GM12878 (cell line): ENCODE measurements at regions not wholly inside any gene's neighbourhood (a gene's known extent, or its start where the extent isn't known, plus 50 kb on each side); places are given as distances from the start of the nearest gene placed in this dataset.

Experiments
- ATAC-seq: fragments of 200-7000 bp; cut with Tn5 transposase; 3 replicates; pipeline ENCODE4 v1.9.1; 2020; ENCODE audit warnings: mild to moderate bottlenecking, moderate library complexity
- BruUV-seq: library from RNA; stranded (reverse); fragments of 400-500 nt; replicated peaks from 2 replicates; lab custom pipeline; 2021; lab: Mats Ljungman, UMichigan
- CTCF ChIA-PET: fragments of 300-600 bp; sonication (Branson Sonifier 250); formaldehyde crosslinking; extraction: SDS; loops from one replicate; lab custom pipeline; 2021; ENCODE audit warnings: inconsistent platforms; lab: Yijun Ruan, JAX
- POLR2A ChIA-PET: fragments of 350-600 bp; formaldehyde crosslinking; extraction: SDS; loops from one replicate; lab custom pipeline; 2021; ENCODE audit warnings: inconsistent platforms; lab: Charles Lee
- RAD21 ChIA-PET: fragments of 300-600 bp; sonication (Branson Sonifier 250); formaldehyde crosslinking; loops from one replicate; lab custom pipeline; 2023; ENCODE audit warnings: antibody characterized with exemption; ENCODE audit not compliant: unreplicated experiment; lab: Charles Lee
- SMC1A ChIA-PET: fragments of 300-600 bp; sonication (Branson Sonifier 250); formaldehyde crosslinking; loops from one replicate; lab custom pipeline; 2023; ENCODE audit not compliant: unreplicated experiment, uncharacterized antibody; lab: Charles Lee
- DNase-seq: peaks from one replicate; pipeline ENCODE4 v3.0.0-alpha.2; 2011; ENCODE audit warnings: low read depth, low spot score
- FAIRE-seq: peaks from 3 replicates; lab custom pipeline; 2011; peaks lifted over from hg19 to GRCh38; lab: Jason Lieb, UNC
- H2AFZ ChIP-seq: 2 replicates; pipeline ENCODE4 v1.6.0; 2011; ENCODE audit warnings: low read depth, low read length, control low read depth; ENCODE audit not compliant: control insufficient read depth
- H3K27ac ChIP-seq: 2 replicates; pipeline ENCODE4 v1.5.1; 2011; ENCODE audit warnings: control low read depth; ENCODE audit not compliant: control insufficient read depth, insufficient read depth
- H3K27me3 ChIP-seq, 2 experiments: replicated peaks in 1 of 2; 2 replicates each; pipeline versions ENCODE4 v1.6.0 to v1.6.1; 2011; ENCODE audit warnings: low read length in 1 of 2; ENCODE audit not compliant: control insufficient read depth in 2 of 2, insufficient read depth in 2 of 2
- H3K36me3 ChIP-seq, 2 experiments: 2 replicates each; pipeline ENCODE4 v1.5.1; 2011; ENCODE audit warnings: low read length in 1 of 2; ENCODE audit not compliant: control insufficient read depth in 2 of 2, insufficient read depth in 2 of 2
- H3K4me1 ChIP-seq: 2 replicates; pipeline ENCODE4 v1.6.1; 2011; ENCODE audit warnings: mild to moderate bottlenecking, low read length, moderate library complexity, mixed read lengths; ENCODE audit not compliant: control insufficient read depth, insufficient read depth
- H3K4me2 ChIP-seq: 2 replicates; pipeline ENCODE4 v1.6.0; 2011; ENCODE audit warnings: control low read depth; ENCODE audit not compliant: control insufficient read depth, insufficient read depth
- H3K4me3 ChIP-seq: fragments of 200-600 bp; sonication (generic); 2 replicates; pipeline ENCODE4 v1.5.1; 2016
- H3K79me2 ChIP-seq: 2 replicates; pipeline ENCODE4 v1.6.0; 2011; ENCODE audit warnings: low read length; ENCODE audit not compliant: control insufficient read depth, insufficient read depth
- H3K9ac ChIP-seq: 2 replicates; pipeline ENCODE4 v1.8.0; 2011; ENCODE audit warnings: low read length, control low read depth, mixed read lengths; ENCODE audit not compliant: control insufficient read depth, insufficient read depth
- H3K9me3 ChIP-seq: replicated peaks from 3 replicates; pipeline ENCODE4 v1.5.1; 2011; ENCODE audit warnings: mild to moderate bottlenecking, low read length; ENCODE audit not compliant: control insufficient read depth, insufficient read depth
- H4K20me1 ChIP-seq: 2 replicates; pipeline ENCODE4 v1.6.0; 2011; ENCODE audit not compliant: control insufficient read depth, insufficient read depth
- ATF2 ChIP-seq: IDR thresholded peaks from 2 replicates; pipeline ENCODE4 v1.6.1; 2012; ENCODE audit warnings: low read length, inconsistent platforms
- BACH1 ChIP-seq: fragments of 450-650 bp; IDR thresholded peaks from 2 replicates; pipeline ENCODE4 v1.6.1; 2017; ENCODE audit warnings: mild to moderate bottlenecking, borderline replicate concordance
- BCL11A ChIP-seq: IDR thresholded peaks from 2 replicates; pipeline ENCODE4 v1.6.1; 2011; ENCODE audit warnings: low read depth, low read length
- CUX1 ChIP-seq: IDR thresholded peaks from 2 replicates; pipeline ENCODE4 v1.6.1; 2012; ENCODE audit warnings: improper control_type of control experiment, low read depth, low read length; ENCODE audit not compliant: insufficient replicate concordance
- EP300 ChIP-seq, 2 experiments: fragments of 150-350 bp in 1 of 2; IDR thresholded peaks; 2 replicates each; pipeline ENCODE4 v1.6.1; 2011 to 2012; ENCODE audit warnings: low read depth in 2 of 2, low read length in 2 of 2, borderline replicate concordance in 1 of 2, improper control_type of control experiment in 1 of 2, inconsistent platforms in 1 of 2; ENCODE audit not compliant: control insufficient read depth in 1 of 2
- HDAC2 ChIP-seq: fragments of 200-600 bp; sonication (generic); IDR thresholded peaks from 2 replicates; pipeline ENCODE4 v1.6.1; 2017
- MEF2B ChIP-seq: fragments of 450-650 bp; IDR thresholded peaks from 2 replicates; pipeline ENCODE4 v1.6.1; 2018; ENCODE audit warnings: mild to moderate bottlenecking, moderate library complexity; ENCODE audit not compliant: partially characterized antibody, poor library complexity, severe bottlenecking
- NFIC ChIP-seq: IDR thresholded peaks from 2 replicates; pipeline ENCODE4 v1.6.1; 2012; ENCODE audit warnings: low read depth, mild to moderate bottlenecking, inconsistent platforms, low read length, moderate library complexity
- NR2F1 ChIP-seq: fragments of 450-650 bp; conservative IDR thresholded peaks from 2 replicates; pipeline ENCODE4 v1.6.1; 2017; ENCODE audit warnings: mild to moderate bottlenecking
- NRF1 ChIP-seq: conservative IDR thresholded peaks from 2 replicates; pipeline ENCODE4 v1.6.1; 2011; ENCODE audit warnings: mild to moderate bottlenecking, low read depth, low read length, improper control_type of control experiment
- RAD51 ChIP-seq: fragments of 450-650 bp; IDR thresholded peaks from 2 replicates; pipeline ENCODE4 v1.6.1; 2016; ENCODE audit warnings: moderate library complexity, mild to moderate bottlenecking, inconsistent platforms
- TAF1 ChIP-seq: IDR thresholded peaks from 2 replicates; pipeline ENCODE4 v1.6.1; 2011; ENCODE audit warnings: mild to moderate bottlenecking, low read depth, low read length, borderline replicate concordance
- TARDBP ChIP-seq: IDR thresholded peaks from 2 replicates; pipeline ENCODE4 v1.6.1; 2016; ENCODE audit warnings: borderline replicate concordance
- WGBS: methylation state at CpG from one replicate; pipeline ENCODE4 v1.1.6; 2016; ENCODE audit warnings: low lambda C conversion rate; ENCODE audit not compliant: insufficient replicate concordance, insufficient coverage; ENCODE audit errors: missing lambda C conversion rate; 5-methylcytosine and 5-hydroxymethylcytosine counted together
- in situ Hi-C: fragments of 300-500 bp; cut with MboI; formaldehyde crosslinking; loops from 9 replicates; pipeline ENCODE4 v1.14.3; 2018; ENCODE audit warnings: mixed read lengths
- intact Hi-C: fragments of 100-400 bp; cut with micrococcal nuclease; formaldehyde crosslinking; loops from one replicate; pipeline ENCODE4 v1.14.2; 2022; ENCODE audit not compliant: unreplicated experiment

GRCh38 chr10:62512732-62513475 lies 138.7 kb downstream of the ZNF365 start:
- no TSS peak for BruUV-seq
- RAD21 ChIA-PET = interaction anchor here (1.4 to 1.7 kb wide), 2 partner anchors 15 to 21 kb away, joined by 4 to 9 read pairs; no protein-coding TSS in a partner anchor
- CTCF ChIA-PET = interaction anchor here (1.2 kb wide), 1 partner anchor 14 kb away, joined by 3 read pairs; no protein-coding TSS in a partner anchor

More at GRCh38 chr10:62512732-62513475, 138.7 kb downstream of the ZNF365 start:
- no peaks in the 10 kb centered on the region for H3K27me3 ChIP-seq
- no peaks in the 10 kb centered on the region; the same call in 2 of the 3 replicates for H3K9me3 ChIP-seq
- no peaks in the 10 kb centered on the region for H4K20me1 ChIP-seq
- H3K4me1 ChIP-seq = no peaks in the 10 kb centered on the region
- POLR2A ChIA-PET = no interaction called here
- in situ Hi-C loops = no loop called here
- no peak overlapping the region for H3K4me3 ChIP-seq
- no peak overlapping the region for H2AFZ ChIP-seq
- SMC1A ChIA-PET = interaction anchor here (1.0 to 1.9 kb wide), 4 partner anchors 10 to 57 kb away, joined by 3 to 13 read pairs (median 4); no protein-coding TSS in a partner anchor
- ATAC-seq (no peak), FAIRE-seq (no peak), DNase-seq (no peak)
- no peaks in the 10 kb centered on the region for H3K79me2 ChIP-seq
- no peak overlapping the region for H3K9ac ChIP-seq
- no peak overlapping the region for H3K4me2 ChIP-seq
- WGBS = 69% methylated on average over 5 of the region's 5 CpGs
- H3K36me3 ChIP-seq = no peaks in the 10 kb centered on the region
- intact Hi-C loops = no loop called here
- H3K27ac ChIP-seq = no peak overlapping the region
- TF ChIP-seq RAD51 (no peak), NRF1 (no peak), TARDBP (no peak), ATF2 (no peak), NFIC (no peak), CUX1 (no peak), BCL11A (no peak), MEF2B (no peak), BACH1 (no peak), EP300 (IDR thresholded peaks at IDR 0.05; ENCODE audit: borderline replicate concordance in 1 of 2, control insufficient read depth in 1 of 2, low read depth in 2 of 2, low read length in 2 of 2) (no peak), NR2F1 (no peak), TAF1 (no peak), HDAC2 (no peak)
- TF ChIP-seq, all 136 proteins: peak for 0
